Naive thymus-derived CD4-positive, alpha-beta T cell (primary cell): ENCODE measurements at regions not wholly inside any gene's neighbourhood (a gene's known extent, or its start where the extent isn't known, plus 50 kb on each side); places are given as distances from the start of the nearest gene placed in this dataset.
"Not testable (repeated sequence)": the region's sequence is repeated elsewhere in the genome, so short reads cannot be mapped to it uniquely, and the experiment has no call there.

Experiments
- ATAC-seq: fragments of 150-1000 bp; cut with Tn5 transposase; 2 replicates; pipeline ENCODE4 v1.10.0; 2021; ENCODE audit warnings: mild to moderate bottlenecking, moderate library complexity
- CTCF ChIA-PET: fragments of 350-600 bp; sonication (Branson Sonifier 250); formaldehyde crosslinking; loops from one replicate; lab custom pipeline; 2021; ENCODE audit warnings: antibody characterized with exemption; lab: Charles Lee
- POLR2A ChIA-PET: fragments of 350-600 bp; sonication (Branson Sonifier 250); formaldehyde crosslinking; loops from one replicate; lab custom pipeline; 2021; ENCODE audit warnings: antibody characterized with exemption, inconsistent platforms; lab: Charles Lee
- DNase-seq, 9 donors: peaks; one replicate each; pipeline versions ENCODE4 v3.0.0 to v3.0.0-alpha.2; 2020 to 2022; ENCODE audit warnings: mixed read lengths in 1 of 9
- H3K27ac ChIP-seq: one replicate; pipeline ENCODE4 v1.7.0; 2013; ENCODE audit warnings: mild to moderate bottlenecking, low read depth, low read length, moderate library complexity
- H3K27me3 ChIP-seq, 2 donors: one replicate each; pipeline ENCODE4 v1.7.0; 2013; ENCODE audit warnings: low read length in 2 of 2, mild to moderate bottlenecking in 2 of 2, moderate library complexity in 2 of 2; ENCODE audit not compliant: control insufficient read depth in 2 of 2, insufficient read depth in 2 of 2
- H3K36me3 ChIP-seq, 3 experiments: 1 replicate in 2 of 3; 2 replicates in 1 of 3; pipeline ENCODE4 v1.7.0; 2013; ENCODE audit warnings: low read length in 3 of 3, mild to moderate bottlenecking in 3 of 3, moderate library complexity in 1 of 3; ENCODE audit not compliant: insufficient read depth in 3 of 3, control insufficient read depth in 2 of 3
- H3K4me1 ChIP-seq, 2 donors: one replicate each; pipeline ENCODE4 v1.7.0; 2013; ENCODE audit warnings: low read length in 2 of 2, mild to moderate bottlenecking in 2 of 2, moderate library complexity in 1 of 2; ENCODE audit not compliant: control insufficient read depth in 2 of 2, insufficient read depth in 2 of 2
- H3K4me3 ChIP-seq: 2 replicates; pipeline ENCODE4 v1.7.0; 2013; ENCODE audit warnings: mild to moderate bottlenecking, low read length
- H3K9me3 ChIP-seq, 3 experiments: 1 replicate in 2 of 3; 2 replicates in 1 of 3; pipeline ENCODE4 v1.7.0; 2013; ENCODE audit warnings: low read length in 3 of 3; ENCODE audit not compliant: control insufficient read depth in 2 of 3
- H3K27ac Mint-ChIP-seq, 9 donors: one replicate each; pipeline ENCODE4 v1.8.0; 2020 to 2022; ENCODE audit warnings: mixed read lengths in 9 of 9, mild to moderate bottlenecking in 8 of 9, moderate library complexity in 5 of 9, inconsistent platforms in 2 of 9
- H3K27me3 Mint-ChIP-seq, 5 donors: one replicate each; pipeline ENCODE4 v1.8.0; 2021 to 2022; ENCODE audit warnings: mixed read lengths in 5 of 5, mild to moderate bottlenecking in 1 of 5
- H3K36me3 Mint-ChIP-seq, 5 donors: one replicate each; pipeline ENCODE4 v1.8.0; 2020 to 2022; ENCODE audit warnings: mixed read lengths in 5 of 5, mild to moderate bottlenecking in 3 of 5, inconsistent platforms in 1 of 5
- H3K4me1 Mint-ChIP-seq, 7 donors: one replicate each; pipeline ENCODE4 v1.8.0; 2020 to 2022; ENCODE audit warnings: mixed read lengths in 7 of 7, mild to moderate bottlenecking in 3 of 7, inconsistent platforms in 1 of 7
- H3K4me3 Mint-ChIP-seq, 10 donors: one replicate each; pipeline ENCODE4 v1.8.0; 2020 to 2022; ENCODE audit warnings: mild to moderate bottlenecking in 10 of 10, mixed read lengths in 10 of 10, moderate library complexity in 6 of 10, inconsistent platforms in 2 of 10
- H3K9me3 Mint-ChIP-seq, 11 donors: one replicate each; pipeline ENCODE4 v1.8.0; 2020 to 2022; ENCODE audit warnings: mixed read lengths in 11 of 11, mild to moderate bottlenecking in 4 of 11, inconsistent platforms in 1 of 11, moderate library complexity in 1 of 11
- intact Hi-C, 2 donors: fragments of 100-400 bp; cut with micrococcal nuclease; formaldehyde crosslinking; loops; one replicate each; pipeline ENCODE4 v1.15.1; 2023

GRCh38 chr2:89076771-89077170 is 385.3 kb downstream of the RPIA start:
- ATAC-seq, H3K27me3 ChIP-seq, H3K9me3 ChIP-seq, H3K4me1 Mint-ChIP-seq, H3K4me1 ChIP-seq, H3K27ac ChIP-seq, H3K36me3 ChIP-seq, H3K9me3 Mint-ChIP-seq, POLR2A ChIA-PET, H3K27ac Mint-ChIP-seq, H3K36me3 Mint-ChIP-seq, intact Hi-C loops, H3K27me3 Mint-ChIP-seq, CTCF ChIA-PET, H3K4me3 ChIP-seq, DNase-seq, H3K4me3 Mint-ChIP-seq: not testable (repeated sequence)

- H3K27ac ChIP-seq, H3K27ac Mint-ChIP-seq, H3K4me3 Mint-ChIP-seq, CTCF ChIA-PET, POLR2A ChIA-PET, ATAC-seq, H3K36me3 ChIP-seq, H3K4me3 ChIP-seq, intact Hi-C loops, H3K27me3 ChIP-seq, H3K4me1 ChIP-seq, H3K4me1 Mint-ChIP-seq, DNase-seq, H3K36me3 Mint-ChIP-seq, H3K9me3 Mint-ChIP-seq, H3K9me3 ChIP-seq: not testable (repeated sequence)
- peaks cover 0 to 13% (median 6%) of the 10 kb centered on the region in 5 donors for H3K27me3 Mint-ChIP-seq
These were observed 401.4 kb downstream of the RPIA start for GRCh38 chr2:89092911-89093310.

- H3K27ac ChIP-seq, H3K27me3 ChIP-seq, H3K9me3 ChIP-seq, H3K27ac Mint-ChIP-seq, H3K4me3 Mint-ChIP-seq, H3K4me1 Mint-ChIP-seq, DNase-seq, CTCF ChIA-PET, H3K4me3 ChIP-seq, intact Hi-C loops, H3K4me1 ChIP-seq, H3K9me3 Mint-ChIP-seq, ATAC-seq, H3K36me3 ChIP-seq, POLR2A ChIA-PET, H3K36me3 Mint-ChIP-seq: not testable (repeated sequence)
- peaks cover 0 to 13% (median 9%) of the 10 kb centered on the region in 5 donors for H3K27me3 Mint-ChIP-seq
These were observed 403.6 kb downstream of the RPIA start for GRCh38 chr2:89095060-89095459.

GRCh38 chr2:89102587-89102986 is 411.1 kb downstream of the RPIA start:
- ATAC-seq, H3K4me3 Mint-ChIP-seq, H3K27me3 ChIP-seq, H3K4me1 Mint-ChIP-seq, H3K36me3 ChIP-seq, H3K36me3 Mint-ChIP-seq, DNase-seq, H3K9me3 Mint-ChIP-seq, POLR2A ChIA-PET, intact Hi-C loops, H3K27ac Mint-ChIP-seq, CTCF ChIA-PET, H3K27me3 Mint-ChIP-seq, H3K9me3 ChIP-seq, H3K4me3 ChIP-seq, H3K4me1 ChIP-seq, H3K27ac ChIP-seq: not testable (repeated sequence)

GRCh38 chr2:89106369-89107019 is 415.0 kb downstream of the RPIA start:
- CTCF ChIA-PET, H3K4me3 Mint-ChIP-seq, H3K36me3 Mint-ChIP-seq, H3K4me3 ChIP-seq, ATAC-seq, H3K4me1 Mint-ChIP-seq, H3K9me3 ChIP-seq, intact Hi-C loops, H3K27ac ChIP-seq, H3K27me3 ChIP-seq, H3K27ac Mint-ChIP-seq, POLR2A ChIA-PET, DNase-seq, H3K27me3 Mint-ChIP-seq, H3K36me3 ChIP-seq, H3K4me1 ChIP-seq, H3K9me3 Mint-ChIP-seq: not testable (repeated sequence)

- not testable (repeated sequence) for H3K4me3 ChIP-seq, ATAC-seq
These were observed 421.0 kb downstream of the RPIA start for GRCh38 chr2:89112434-89112833.

GRCh38 chr2:89113286-89113685 is 421.8 kb downstream of the RPIA start:
- H3K4me3 Mint-ChIP-seq, H3K4me1 Mint-ChIP-seq, H3K36me3 Mint-ChIP-seq, H3K36me3 ChIP-seq, CTCF ChIA-PET, H3K27ac Mint-ChIP-seq, intact Hi-C loops, ATAC-seq, H3K9me3 ChIP-seq, H3K4me1 ChIP-seq, H3K27me3 ChIP-seq, H3K27me3 Mint-ChIP-seq, DNase-seq, POLR2A ChIA-PET, H3K9me3 Mint-ChIP-seq, H3K27ac ChIP-seq, H3K4me3 ChIP-seq: not testable (repeated sequence)

More at GRCh38 chr2:89112434-89112833, 421.0 kb downstream of the RPIA start:
- H3K9me3 ChIP-seq, POLR2A ChIA-PET, H3K27ac Mint-ChIP-seq, H3K27me3 Mint-ChIP-seq, DNase-seq, H3K4me1 Mint-ChIP-seq, H3K4me1 ChIP-seq, CTCF ChIA-PET, H3K9me3 Mint-ChIP-seq, H3K4me3 Mint-ChIP-seq, H3K27ac ChIP-seq, H3K36me3 ChIP-seq, H3K27me3 ChIP-seq, H3K36me3 Mint-ChIP-seq, intact Hi-C loops: not testable (repeated sequence)
